ES-I3 (cell line): ENCODE measurements at regions not wholly inside any gene's neighbourhood (a gene's known extent, or its start where the extent isn't known, plus 50 kb on each side); places are given as distances from the start of the nearest gene placed in this dataset.

Experiments used
- H3K36me3 ChIP-seq: 2 replicates; pipeline ENCODE4 v1.6.1; 2013; ENCODE audit warnings: mild to moderate bottlenecking, low read length, control low read depth, moderate library complexity; ENCODE audit not compliant: insufficient read depth
- H3K4me1 ChIP-seq: 2 replicates; pipeline ENCODE4 v1.6.1; 2013; ENCODE audit warnings: mild to moderate bottlenecking, control low read depth, low read length; ENCODE audit not compliant: insufficient read depth
- H3K9ac ChIP-seq: 2 replicates; pipeline ENCODE4 v1.6.1; 2013; ENCODE audit warnings: low read depth, mild to moderate bottlenecking, low read length, moderate library complexity
- H3K9me3 ChIP-seq: 2 replicates; pipeline ENCODE4 v1.6.1; 2013; ENCODE audit warnings: mild to moderate bottlenecking, low read length, moderate library complexity; ENCODE audit not compliant: control insufficient read depth, insufficient read depth

DNA sequence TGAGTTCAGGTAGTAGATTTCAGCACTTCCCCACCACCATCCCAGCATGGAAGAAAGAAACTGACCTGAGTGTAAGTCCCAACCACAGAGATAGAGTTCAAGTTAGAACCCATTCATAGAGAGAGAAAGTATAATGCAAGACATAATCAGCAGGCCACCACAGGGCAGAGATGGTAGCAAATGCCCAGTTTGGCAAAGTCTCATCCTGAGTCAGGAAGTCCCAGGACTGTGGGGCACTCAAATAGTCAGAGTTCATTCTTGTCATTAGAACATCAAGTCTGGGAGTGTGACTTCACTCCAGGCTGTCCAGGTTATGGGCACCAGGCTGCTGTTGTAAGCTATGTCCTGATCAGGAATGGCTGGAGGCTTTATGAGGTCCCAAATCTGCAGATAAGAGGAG is 72.0 kb upstream of the USP47 start:
- H3K36me3 ChIP-seq, result no peaks in the 10 kb centered on the region
- no peaks in the 10 kb centered on the region for H3K4me1 ChIP-seq
- no peaks in the 10 kb centered on the region for H3K9me3 ChIP-seq
- no peak overlapping the region for H3K9ac ChIP-seq

DNA sequence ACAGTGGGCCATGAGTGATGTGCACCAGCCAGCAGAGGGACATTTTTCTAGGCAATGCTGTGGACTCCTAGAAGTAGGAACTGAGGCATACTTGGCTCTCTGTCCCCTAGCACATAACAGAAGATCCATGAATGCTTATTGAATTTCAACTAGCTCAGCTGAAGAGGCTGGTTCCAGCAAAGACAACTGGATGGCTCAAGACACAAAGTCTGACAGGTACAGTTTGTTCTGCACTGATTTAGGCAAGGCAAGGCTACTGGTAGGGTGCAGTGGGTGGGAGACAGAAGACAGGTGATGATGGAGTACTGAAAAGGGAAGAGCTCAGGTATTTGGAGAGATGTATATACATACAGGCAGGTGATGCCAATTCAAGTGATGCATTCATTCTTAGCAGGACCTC is 72.4 kb upstream of the USP47 start:
- H3K9ac ChIP-seq, result no peak overlapping the region
- no peaks in the 10 kb centered on the region for H3K36me3 ChIP-seq
- H3K4me1 ChIP-seq, result no peaks in the 10 kb centered on the region
- H3K9me3 ChIP-seq, result no peaks in the 10 kb centered on the region

DNA sequence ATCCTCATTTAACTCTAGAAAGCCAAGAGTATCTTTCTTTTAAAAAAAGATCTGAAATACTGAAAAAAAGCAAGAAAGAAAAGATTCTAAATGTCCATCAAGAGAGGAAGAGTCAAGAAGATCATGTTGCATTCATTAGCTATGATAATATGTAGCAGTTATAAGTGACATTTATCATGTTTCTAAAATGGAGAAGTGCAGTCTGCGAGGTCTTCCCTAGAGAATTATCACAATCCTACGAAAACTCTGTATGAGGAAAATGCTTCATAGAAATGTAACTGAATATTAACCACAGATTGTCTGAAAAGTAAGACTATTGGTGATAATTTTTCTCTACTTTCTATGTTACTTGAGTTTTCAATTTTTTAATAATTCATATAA is 77.4 kb upstream of the USP47 start:
- no peaks in the 10 kb centered on the region for H3K9me3 ChIP-seq
- no peaks in the 10 kb centered on the region for H3K36me3 ChIP-seq
- H3K4me1 ChIP-seq, result no peaks in the 10 kb centered on the region
- no peak overlapping the region for H3K9ac ChIP-seq

DNA sequence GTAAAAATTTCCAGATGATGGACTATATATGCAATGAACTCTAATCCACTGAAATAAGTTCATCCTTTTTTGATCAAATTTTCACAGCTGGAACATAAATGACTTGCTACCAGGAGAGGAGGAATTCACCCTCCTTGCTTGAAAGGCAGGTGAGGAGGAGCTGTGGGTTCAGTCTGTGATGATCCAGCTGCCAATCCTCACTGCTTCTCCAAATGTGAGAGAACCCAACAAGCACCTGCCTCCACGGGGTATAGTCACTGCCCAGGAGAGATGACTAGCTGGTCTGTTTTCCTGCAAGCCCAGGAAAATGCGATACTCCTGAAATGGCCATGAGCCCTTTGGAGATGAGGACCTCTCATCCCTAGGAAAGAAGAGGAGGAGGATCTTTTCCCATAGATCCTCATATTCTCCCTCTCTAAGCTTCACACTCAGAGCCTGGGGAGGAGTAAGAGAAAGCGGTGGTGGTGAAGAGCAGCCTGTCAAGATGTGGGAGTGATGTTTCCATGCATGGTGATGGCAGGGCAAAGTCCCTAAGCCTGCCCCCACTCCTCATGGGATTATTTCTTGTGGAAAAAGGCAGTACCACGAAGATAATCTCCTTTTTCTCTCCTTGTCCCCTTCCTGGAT is 77.9 kb upstream of the USP47 start:
- Histone ChIP-seq H3K9ac (no peak overlapping the region), H3K4me1 (no peaks in the 10 kb centered on the region), H3K9me3 (no peaks in the 10 kb centered on the region), H3K36me3 (no peaks in the 10 kb centered on the region)

DNA sequence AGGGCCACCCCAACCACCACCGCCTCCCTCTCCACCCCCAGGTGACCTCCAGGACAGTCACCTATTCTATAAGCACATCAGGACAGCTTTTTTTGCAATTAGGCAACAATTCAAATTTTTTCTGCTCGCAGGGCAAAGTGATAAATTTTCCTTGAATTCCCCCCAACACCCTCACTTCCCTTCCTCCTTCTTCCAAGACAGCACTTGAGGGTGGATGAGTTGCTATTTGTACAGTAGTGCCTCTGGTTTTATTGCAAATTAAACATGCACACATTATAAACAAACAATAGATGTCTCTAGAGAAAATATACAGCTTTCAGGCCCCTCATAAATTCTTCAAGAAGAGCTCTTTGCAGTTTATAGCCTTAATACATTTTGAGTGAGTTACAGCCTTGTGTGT is 80.9 kb upstream of the USP47 start:
- Histone ChIP-seq H3K36me3 (no peaks in the 10 kb centered on the region), H3K4me1 (no peaks in the 10 kb centered on the region; the same call in 1 of the 2 replicates), H3K9me3 (no peaks in the 10 kb centered on the region), H3K9ac (no peak overlapping the region)

DNA sequence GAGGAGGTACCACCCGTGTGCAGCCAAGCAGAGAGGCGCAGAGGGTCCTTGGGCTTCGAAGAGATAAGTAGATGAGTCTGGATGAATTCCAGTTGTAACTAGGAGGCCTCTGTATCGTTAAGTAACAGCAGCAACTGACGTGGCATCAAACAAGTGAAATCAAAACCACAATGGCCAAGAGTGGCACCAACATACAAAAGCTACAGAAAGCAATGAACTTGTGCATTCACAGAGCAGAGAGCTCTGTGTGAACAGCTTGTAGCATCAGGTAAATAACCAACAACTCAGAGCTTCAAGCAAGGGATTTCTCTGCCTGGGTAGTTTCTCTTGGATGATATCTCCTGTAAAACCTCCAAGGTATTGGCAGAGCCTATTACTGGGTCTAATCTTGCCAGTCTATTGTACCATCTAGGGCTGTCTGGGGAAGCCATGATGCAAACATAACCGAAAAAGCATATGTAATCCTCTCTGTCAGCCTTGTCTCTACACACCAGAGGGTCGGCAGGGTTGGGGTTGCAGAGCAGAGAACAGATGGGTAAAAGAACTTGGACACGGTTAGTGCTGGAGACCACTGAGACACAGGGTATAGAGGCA is 83.1 kb upstream of the USP47 start:
- no peaks in the 10 kb centered on the region; the same call in 1 of the 2 replicates for H3K4me1 ChIP-seq
- no peak overlapping the region for H3K9ac ChIP-seq
- no peaks in the 10 kb centered on the region for H3K36me3 ChIP-seq
- no peaks in the 10 kb centered on the region for H3K9me3 ChIP-seq

DNA sequence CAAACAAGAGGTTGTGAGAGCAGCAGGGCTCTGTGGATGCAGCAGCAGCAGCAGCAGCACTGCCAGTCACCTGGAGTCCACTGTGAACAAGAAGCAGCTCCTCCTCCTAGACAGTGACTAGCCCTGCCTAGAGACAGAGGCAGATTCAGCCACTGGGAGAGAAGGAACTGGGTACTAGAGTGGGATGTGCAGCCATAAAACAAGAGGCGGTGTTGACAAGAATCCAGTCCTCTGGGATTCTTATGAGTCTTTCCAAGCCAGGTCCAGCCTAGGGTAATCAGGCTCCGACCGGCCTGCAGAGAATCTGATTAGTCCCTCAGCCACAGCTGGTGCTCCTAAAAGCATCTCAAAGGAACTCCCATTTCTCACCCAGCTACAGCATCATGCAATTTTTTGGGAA is 83.9 kb upstream of the USP47 start:
- Histone ChIP-seq H3K4me1 (no peaks in the 10 kb centered on the region; the same call in 1 of the 2 replicates), H3K36me3 (no peaks in the 10 kb centered on the region), H3K9ac (no peak overlapping the region), H3K9me3 (no peaks in the 10 kb centered on the region)

DNA sequence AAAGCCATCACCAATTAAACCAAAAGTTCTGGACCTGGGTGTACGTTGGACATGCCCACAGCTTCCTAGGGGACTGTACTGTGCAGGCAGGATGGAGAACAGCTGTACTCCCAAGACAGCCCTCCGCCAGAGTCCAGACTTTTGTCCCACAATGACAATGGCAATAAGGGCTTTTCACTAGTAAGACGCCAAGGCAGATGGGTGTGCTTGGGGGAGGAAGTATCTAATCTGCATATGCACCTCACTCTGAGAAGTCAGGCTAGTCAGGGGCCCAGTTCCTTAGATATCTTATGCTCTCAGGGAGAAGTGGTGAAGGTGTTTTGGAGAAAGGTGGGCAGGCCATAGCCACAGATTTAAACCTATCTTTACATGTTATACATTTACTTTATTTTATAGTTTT is 85.1 kb upstream of the USP47 start:
- Histone ChIP-seq H3K9me3 (no peaks in the 10 kb centered on the region), H3K4me1 (no peaks in the 10 kb centered on the region; the same call in 1 of the 2 replicates), H3K36me3 (no peaks in the 10 kb centered on the region), H3K9ac (no peak overlapping the region)

DNA sequence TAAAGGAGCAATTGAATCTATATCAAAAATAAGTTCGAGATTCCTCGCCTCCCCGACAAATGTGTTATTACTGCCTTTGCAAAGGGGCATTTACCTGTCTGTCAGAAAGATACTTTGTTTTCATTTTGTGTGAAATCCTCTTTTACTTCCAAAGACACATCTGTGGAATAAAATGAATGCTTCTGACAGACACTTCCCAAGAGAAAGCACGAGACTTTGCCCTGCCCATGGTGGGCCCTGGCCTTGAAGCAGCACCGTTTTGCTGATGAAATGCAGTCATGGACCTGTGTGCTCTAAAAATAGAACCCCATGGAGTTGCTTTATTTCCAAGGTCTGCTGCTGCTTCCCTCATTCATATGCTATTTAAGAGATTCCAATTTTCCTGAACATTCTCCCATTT is 85.9 kb upstream of the USP47 start:
- no peaks in the 10 kb centered on the region for H3K9me3 ChIP-seq
- no peak overlapping the region for H3K9ac ChIP-seq
- H3K4me1 ChIP-seq, result no peaks in the 10 kb centered on the region; the same call in 1 of the 2 replicates
- H3K36me3 ChIP-seq, result no peaks in the 10 kb centered on the region

DNA sequence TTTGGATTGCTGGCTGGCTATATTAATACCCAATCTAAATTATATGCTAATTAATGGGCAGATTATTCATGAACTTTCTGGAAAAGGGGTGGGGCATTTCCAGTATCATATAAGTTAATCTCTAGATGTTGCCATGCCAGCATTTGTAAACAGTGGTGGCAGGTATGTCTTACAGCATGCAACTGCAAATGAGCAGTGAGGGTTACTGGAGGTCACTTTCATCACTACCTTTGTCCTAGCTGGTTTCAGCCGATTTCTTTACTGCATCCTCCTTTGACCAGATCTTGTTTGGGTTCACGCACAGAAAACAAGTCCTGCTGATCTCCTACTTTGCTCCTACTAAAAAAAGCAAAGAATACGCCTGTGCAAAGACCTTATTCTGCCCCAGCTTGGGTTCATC is 89.1 kb upstream of the USP47 start:
- Histone ChIP-seq H3K9ac (no peak overlapping the region), H3K4me1 (no peaks in the 10 kb centered on the region; the same call in 1 of the 2 replicates), H3K9me3 (no peaks in the 10 kb centered on the region), H3K36me3 (no peaks in the 10 kb centered on the region)

DNA sequence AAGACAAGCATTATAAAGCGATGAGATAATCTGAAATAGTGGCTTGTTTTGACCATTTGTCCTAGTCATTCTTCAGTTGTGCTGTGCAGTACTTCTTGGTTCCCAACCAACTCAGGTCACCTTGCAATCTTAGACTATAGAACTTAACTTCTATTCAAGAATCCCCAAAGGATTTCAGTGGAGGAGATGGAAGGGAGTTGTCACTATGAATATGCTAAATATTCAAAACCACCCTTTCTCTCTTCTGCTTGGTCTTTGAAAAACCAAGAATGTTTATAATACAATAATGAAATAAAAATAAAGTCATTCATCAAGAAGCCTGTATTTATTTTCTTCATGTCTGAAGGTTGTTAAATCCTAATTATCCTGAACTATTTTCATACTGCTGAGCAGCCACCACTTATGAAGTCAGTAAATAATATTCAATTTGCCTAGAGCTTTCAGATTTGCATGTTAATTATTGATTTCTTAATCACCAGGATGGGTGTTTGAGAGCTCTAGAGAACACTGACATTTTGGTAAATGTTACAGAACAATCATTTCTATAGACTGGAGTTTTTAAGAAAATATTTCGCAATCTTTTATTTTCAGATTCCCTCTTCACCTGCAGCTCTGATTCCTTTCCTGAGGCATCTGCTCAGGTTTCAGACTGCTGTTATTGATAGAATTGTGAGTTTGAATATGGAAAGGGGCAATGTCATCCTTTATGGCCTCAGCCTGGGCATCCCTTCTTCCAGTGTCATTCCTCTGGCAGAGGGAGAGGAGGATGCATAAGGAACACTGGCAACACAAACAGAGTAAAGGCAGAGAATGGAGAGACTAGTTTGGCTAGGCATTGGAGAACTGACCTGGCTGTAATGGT is 91.5 kb upstream of the USP47 start:
- Histone ChIP-seq H3K36me3 (no peaks in the 10 kb centered on the region), H3K4me1 (no peaks in the 10 kb centered on the region), H3K9ac (no peak overlapping the region), H3K9me3 (no peaks in the 10 kb centered on the region)

DNA sequence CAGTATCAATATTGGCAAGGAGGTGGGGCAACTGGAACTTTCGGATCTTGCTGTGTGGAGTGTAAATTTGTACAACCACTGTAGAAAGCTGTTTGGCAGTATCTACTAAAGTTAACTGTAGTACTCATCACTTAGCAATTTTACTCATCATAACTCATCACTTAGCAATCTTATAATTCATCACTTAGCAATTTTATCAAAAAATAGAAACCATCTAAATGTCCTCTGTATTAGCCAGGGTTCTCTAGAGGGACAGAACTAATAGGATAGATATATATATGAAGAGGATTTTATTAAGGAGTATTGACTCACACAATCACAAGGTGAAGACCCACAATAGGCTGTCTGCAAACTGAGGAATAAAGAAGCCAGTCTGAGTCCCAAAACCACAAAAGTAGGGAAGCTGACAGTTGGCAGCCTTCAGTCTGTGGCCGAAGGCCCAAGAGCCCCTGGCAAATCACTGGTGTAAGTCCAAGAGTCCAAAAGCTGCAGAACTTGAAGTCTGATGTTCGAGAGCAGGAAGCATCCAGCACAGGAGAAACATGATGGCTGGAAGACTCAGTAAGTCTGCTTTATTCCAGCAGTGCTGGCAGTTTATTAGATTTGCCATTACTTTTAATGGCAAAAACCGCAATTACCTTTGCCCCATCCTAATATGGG is 92.9 kb upstream of the USP47 start:
- Histone ChIP-seq H3K9me3 (no peaks in the 10 kb centered on the region), H3K9ac (no peak overlapping the region), H3K4me1 (no peaks in the 10 kb centered on the region), H3K36me3 (no peaks in the 10 kb centered on the region)

DNA sequence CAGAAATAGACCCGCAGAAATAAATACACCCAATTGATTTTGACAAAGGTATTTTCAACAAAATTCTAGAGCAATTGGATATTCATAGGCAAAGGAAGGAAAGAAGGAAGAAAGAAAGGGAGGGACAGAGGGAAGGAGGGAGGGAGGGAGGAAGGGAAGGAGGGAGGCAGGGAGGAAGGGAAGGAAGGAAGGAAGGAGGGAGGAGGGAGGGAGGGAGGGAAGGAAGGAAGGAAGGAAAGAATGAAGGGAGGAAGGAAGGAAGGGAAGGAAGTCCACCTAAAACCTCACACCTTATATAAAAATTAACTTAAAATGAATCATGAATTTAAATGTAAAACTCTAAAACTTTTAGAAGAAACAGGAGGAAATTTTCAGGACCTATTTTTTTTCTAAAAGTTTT is 94.2 kb upstream of the USP47 start:
- no peaks in the 10 kb centered on the region for H3K4me1 ChIP-seq
- H3K9ac ChIP-seq, result no peak overlapping the region
- no peaks in the 10 kb centered on the region for H3K9me3 ChIP-seq
- H3K36me3 ChIP-seq, result no peaks in the 10 kb centered on the region

DNA sequence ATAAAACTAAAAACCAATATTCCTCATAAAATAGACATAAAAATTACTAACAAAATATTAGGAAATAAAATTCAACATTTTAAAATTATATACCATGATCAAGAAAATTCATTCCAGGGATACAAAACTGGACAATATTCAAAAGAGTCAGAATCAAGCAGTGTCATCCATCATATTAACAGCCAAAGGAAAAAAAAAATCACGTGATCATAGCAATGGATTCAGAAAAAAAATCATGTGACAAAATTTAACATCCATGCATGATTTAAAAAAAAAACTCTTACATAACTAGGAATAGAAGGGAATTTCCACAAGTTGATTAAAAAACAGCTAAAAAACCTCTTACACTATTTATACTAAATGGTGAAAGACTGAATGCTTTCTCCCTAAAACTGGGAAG is 95.3 kb upstream of the USP47 start:
- no peak overlapping the region for H3K9ac ChIP-seq
- H3K36me3 ChIP-seq, result no peaks in the 10 kb centered on the region
- H3K4me1 ChIP-seq, result no peaks in the 10 kb centered on the region
- H3K9me3 ChIP-seq, result no peaks in the 10 kb centered on the region
